PC-3 (cell line): ENCODE measurements at regions not wholly inside any gene's neighbourhood (a gene's known extent, or its start where the extent isn't known, plus 50 kb on each side); places are given as distances from the start of the nearest gene placed in this dataset.

Source experiments
- CTCF ChIP-seq: fragments of 300-600 bp; sonication (generic); conservative IDR thresholded peaks from 2 replicates; pipeline ENCODE4 v1.5.1; 2017; ENCODE audit warnings: antibody characterized with exemption, low read depth, mild to moderate bottlenecking, low read length
- EZH2 ChIP-seq: fragments of 300-600 bp; sonication (generic); IDR thresholded peaks from one replicate; pipeline ENCODE4 v1.6.1; 2017; ENCODE audit warnings: antibody characterized with exemption, mild to moderate bottlenecking, low read length; ENCODE audit not compliant: unreplicated experiment
- EZH2phosphoT487 ChIP-seq: fragments of 300-600 bp; sonication (generic); IDR thresholded peaks from 2 replicates; pipeline ENCODE4 v1.6.1; 2018; ENCODE audit warnings: mild to moderate bottlenecking, antibody characterized with exemption, low read length, borderline replicate concordance

DNA sequence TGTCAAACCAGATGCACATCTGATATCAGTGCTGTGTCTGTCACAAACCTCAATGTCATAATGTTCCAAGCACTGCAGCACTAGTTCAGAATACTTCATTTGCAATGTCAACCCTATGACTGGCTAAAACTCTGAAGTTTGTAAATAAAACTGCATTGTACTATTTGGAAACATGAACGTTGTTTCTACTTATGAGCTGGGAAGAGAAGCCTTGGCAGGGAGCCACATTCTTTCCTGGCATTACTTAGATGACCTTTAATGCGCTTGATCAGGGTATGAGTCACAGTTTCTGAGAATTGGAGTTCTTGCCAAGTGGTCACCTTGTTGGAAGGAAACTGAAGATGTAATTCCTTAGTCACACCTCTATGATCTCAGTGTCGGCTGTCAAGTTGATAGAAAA lies 664.8 kb upstream of the MMS22L start:
- no peak for TF ChIP-seq CTCF
- no peak for TF ChIP-seq EZH2
- no peak for TF ChIP-seq EZH2phosphoT487
